Vagina (tissue), 2 donors: ENCODE measurements at regions not wholly inside any gene's neighbourhood (a gene's known extent, or its start where the extent isn't known, plus 50 kb on each side); places are given as distances from the start of the nearest gene placed in this dataset.

Source experiments
- POLR2AphosphoS5 ChIP-seq, 2 donors: sonication (generic); formaldehyde crosslinking; IDR thresholded peaks; one replicate each; pipeline ENCODE4 v1.9.0; 2017; ENCODE audit warnings: antibody characterized with exemption in 2 of 2, mild to moderate bottlenecking in 2 of 2, low read depth in 1 of 2; ENCODE audit not compliant: insufficient read depth in 1 of 2
- TF ChIP-seq, protein P1 (sequence below), 3 experiments: fragments of 450-650 bp in 2 of 3; fragments of 200-600 bp in 1 of 3; sonication (generic) in 1 of 3; IDR thresholded peaks; one replicate each; pipeline ENCODE4 v1.5.1; 2017 to 2019; ENCODE audit warnings: antibody characterized with exemption in 3 of 3, mild to moderate bottlenecking in 2 of 3, moderate library complexity in 2 of 3

DNA sequence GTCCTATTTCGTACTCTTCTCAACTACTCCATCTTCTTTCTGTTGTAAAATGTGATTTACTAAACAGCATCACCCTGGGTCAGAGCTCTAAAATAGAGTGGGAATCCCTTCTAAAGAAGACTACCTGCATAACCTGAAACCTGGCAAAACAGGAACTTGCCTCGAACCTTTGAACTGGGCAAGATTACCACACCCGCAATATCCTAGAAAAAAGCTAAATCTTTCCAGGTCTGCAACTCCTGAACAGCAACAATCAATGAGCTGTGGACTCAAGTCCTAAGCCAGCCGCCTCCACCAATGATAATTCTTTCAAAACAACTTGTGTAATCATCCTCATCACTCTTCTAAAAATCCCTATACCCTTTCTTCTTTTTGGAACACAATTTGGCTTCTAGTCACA is 824.2 kb upstream of the COBL start:
- TF ChIP-seq, protein P1, sequence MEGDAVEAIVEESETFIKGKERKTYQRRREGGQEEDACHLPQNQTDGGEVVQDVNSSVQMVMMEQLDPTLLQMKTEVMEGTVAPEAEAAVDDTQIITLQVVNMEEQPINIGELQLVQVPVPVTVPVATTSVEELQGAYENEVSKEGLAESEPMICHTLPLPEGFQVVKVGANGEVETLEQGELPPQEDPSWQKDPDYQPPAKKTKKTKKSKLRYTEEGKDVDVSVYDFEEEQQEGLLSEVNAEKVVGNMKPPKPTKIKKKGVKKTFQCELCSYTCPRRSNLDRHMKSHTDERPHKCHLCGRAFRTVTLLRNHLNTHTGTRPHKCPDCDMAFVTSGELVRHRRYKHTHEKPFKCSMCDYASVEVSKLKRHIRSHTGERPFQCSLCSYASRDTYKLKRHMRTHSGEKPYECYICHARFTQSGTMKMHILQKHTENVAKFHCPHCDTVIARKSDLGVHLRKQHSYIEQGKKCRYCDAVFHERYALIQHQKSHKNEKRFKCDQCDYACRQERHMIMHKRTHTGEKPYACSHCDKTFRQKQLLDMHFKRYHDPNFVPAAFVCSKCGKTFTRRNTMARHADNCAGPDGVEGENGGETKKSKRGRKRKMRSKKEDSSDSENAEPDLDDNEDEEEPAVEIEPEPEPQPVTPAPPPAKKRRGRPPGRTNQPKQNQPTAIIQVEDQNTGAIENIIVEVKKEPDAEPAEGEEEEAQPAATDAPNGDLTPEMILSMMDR (IDR thresholded peaks at IDR 0.05): no peak
- TF ChIP-seq POLR2AphosphoS5 (IDR thresholded peaks at IDR 0.05; ENCODE audit: insufficient read depth in 1 of 2, low read depth in 1 of 2): no peak
